ENCODE measurements at regions not wholly inside any gene's neighbourhood (a gene's known extent, or its start where the extent isn't known, plus 50 kb on each side); places are given as distances from the start of the nearest gene placed in this dataset.

DNA sequence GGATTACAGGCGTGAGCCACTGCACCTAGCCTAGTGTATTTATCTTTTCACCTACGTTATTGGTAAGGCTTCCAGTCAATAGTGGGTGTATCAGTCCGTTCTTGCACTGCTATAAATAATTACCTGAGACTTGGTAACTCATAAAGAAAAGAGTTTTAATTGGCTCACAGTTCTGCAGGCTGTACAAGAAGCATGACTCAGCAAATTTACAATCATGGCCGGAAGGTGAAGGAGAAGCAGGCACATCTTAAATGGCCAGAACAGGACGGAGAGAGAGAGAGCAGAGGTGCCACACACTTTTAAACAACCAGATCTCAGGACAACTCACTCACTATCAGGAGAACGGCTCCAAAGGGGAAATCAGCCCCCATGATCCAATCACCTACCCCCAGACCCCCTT, 873.3 kb upstream of the AUTS2 start:
- TF ChIP-seq, protein P1, sequence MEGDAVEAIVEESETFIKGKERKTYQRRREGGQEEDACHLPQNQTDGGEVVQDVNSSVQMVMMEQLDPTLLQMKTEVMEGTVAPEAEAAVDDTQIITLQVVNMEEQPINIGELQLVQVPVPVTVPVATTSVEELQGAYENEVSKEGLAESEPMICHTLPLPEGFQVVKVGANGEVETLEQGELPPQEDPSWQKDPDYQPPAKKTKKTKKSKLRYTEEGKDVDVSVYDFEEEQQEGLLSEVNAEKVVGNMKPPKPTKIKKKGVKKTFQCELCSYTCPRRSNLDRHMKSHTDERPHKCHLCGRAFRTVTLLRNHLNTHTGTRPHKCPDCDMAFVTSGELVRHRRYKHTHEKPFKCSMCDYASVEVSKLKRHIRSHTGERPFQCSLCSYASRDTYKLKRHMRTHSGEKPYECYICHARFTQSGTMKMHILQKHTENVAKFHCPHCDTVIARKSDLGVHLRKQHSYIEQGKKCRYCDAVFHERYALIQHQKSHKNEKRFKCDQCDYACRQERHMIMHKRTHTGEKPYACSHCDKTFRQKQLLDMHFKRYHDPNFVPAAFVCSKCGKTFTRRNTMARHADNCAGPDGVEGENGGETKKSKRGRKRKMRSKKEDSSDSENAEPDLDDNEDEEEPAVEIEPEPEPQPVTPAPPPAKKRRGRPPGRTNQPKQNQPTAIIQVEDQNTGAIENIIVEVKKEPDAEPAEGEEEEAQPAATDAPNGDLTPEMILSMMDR (IDR thresholded peaks at IDR 0.05): no peak
- no peak for TF ChIP-seq POLR2AphosphoS5 (IDR thresholded peaks at IDR 0.05)
